RKO (cell line): ENCODE measurements at regions not wholly inside any gene's neighbourhood (a gene's known extent, or its start where the extent isn't known, plus 50 kb on each side); places are given as distances from the start of the nearest gene placed in this dataset.
"Not testable (repeated sequence)": the region's sequence is repeated elsewhere in the genome, so short reads cannot be mapped to it uniquely, and the experiment has no call there.

Source experiments
- DNase-seq: peaks from one replicate; pipeline ENCODE4 v3.0.0-alpha.2; 2016; ENCODE audit warnings: low spot score

DNA sequence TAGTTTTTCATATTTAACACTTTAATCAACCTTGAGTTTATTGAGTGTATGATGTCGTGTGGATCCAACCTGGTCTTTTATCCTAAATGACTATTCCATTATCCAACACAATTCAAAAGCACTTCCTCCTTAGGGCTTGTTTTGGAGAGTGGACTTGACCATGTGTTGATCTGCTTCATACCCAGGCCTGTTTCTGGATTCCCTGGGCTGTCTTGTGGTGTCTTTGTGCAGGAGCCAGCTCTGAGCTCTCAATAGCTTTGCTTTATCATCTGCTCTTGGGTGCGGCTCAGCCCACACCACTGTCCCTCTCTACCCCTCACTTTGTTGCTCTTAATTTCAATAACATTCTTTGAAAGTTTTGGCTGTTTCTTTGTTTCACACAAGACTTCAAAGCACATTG is 70.9 kb upstream of the CHST15 start:
- no peak for DNase-seq

- DNase-seq: no peak
These were observed 69.5 kb upstream of the CHST15 start for GRCh38 chr10:124162774-124163354.

- DNase-seq: no peak
These were observed 68.7 kb upstream of the CHST15 start for GRCh38 chr10:124162136-124162535.

DNA sequence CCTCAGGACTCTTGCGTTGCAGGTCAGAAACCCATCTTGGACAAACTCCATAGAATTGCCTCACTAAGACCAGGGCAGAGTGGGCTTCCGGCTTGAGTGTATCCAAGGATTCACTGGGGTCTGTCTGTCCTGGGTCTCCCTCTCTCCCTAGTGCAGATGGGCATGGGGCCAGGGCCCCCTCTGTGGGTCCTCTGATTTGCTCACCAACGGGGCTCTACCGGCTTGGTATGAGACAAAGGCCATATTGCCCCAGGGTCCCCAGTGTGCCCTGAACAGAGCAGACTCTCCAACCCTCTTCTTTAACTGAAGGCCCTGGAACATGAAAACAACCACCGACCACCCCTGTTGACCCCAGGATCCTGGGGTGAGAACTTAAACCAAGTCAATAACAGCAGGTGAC is 68.2 kb upstream of the CHST15 start:
- no peak for DNase-seq

DNA sequence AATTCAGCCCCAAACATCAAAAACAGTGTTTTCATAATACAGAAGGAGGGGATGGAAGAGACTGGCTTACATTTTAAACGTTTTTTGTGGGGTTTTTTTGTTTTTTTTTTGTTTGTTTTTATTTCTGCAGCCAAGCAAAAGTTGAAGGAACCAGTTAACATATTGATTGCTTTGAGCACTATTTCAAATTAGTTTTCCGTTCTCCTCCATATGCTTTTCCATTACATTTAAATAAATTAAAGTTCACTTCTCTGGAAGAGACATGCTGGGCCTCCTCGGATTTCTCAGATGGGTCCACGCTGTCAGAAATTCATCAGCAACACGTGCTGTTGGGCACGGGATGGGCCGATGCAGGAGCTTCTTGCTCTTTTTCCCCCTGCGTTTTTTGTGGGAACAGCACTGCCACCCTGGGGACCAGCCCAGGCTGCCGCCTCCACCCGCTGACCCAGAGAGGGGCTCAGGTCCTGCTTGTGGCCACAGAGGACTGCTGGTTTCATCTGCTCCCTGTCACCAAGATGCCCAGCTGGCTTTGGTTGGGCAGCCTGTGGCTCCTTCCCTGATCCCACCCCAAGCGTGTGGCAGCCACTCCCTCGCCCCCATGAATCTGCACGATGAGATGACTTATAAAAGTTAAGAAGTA is 67.7 kb upstream of the CHST15 start:
- no peak for DNase-seq

DNA sequence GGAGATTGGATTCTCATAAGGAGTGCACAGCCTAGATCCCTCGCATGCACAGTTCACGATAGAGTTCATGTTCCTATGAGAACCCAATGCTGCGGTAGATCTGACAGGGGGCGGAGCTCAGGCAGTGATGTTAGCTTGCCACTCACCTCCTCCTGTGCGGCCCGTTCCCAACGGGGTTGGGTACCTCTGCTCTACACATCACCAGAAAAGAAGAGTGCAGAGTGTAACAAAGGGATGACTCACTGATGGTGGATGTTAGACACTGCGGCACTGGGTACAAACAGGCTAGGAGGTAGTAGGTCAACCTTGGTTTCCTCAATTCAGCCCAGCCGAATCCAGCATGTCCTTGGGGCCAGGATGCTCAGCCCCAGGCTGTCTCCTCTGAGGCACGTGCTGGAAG is 66.8 kb upstream of the CHST15 start:
- DNase-seq: no peak

DNA sequence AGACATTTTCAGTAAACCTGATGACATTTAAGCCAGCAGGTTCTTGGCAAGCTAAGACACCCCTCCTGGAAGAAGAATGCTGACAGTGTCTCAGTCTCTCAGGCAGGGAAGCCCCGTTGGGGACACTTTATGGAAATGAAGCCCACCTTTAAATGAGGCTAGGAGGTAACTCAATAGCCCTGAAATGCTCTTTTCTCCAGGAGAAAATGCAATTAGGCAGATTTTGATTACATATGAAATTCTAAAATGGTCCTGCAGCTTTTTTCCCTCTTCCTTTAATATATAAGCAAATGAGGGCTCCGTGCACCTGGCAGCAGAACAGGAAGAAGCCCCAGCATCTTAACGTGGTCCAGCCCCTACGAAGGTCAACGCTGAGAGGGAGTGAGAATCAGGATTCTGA is 65.8 kb upstream of the CHST15 start:
- DNase-seq: no peak

GRCh38 chr10:124158592-124158991 is 65.2 kb upstream of the CHST15 start:
- no peak for DNase-seq

DNA sequence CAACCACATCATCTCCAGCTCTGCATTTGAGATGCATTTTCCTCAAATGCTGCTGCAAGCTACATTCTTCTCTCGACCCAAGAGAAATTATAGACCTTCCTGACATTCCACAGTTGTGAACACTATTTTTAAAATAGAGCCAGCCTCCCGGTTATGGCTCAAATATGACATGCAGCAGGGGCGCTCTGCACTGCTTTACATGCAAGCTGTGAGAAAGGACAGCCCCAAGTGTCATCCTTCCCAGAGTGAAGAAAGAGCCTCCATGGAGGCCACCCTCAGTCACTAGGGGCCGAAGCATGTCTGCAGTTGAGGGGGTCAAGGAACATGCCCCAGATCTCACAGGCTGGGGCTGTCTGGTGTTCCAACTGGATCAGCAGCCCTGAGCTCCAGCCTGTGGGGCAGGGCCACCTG is 63.9 kb upstream of the CHST15 start:
- no peak for DNase-seq

GRCh38 chr10:124156524-124157260 is 63.3 kb upstream of the CHST15 start:
- no peak for DNase-seq

DNA sequence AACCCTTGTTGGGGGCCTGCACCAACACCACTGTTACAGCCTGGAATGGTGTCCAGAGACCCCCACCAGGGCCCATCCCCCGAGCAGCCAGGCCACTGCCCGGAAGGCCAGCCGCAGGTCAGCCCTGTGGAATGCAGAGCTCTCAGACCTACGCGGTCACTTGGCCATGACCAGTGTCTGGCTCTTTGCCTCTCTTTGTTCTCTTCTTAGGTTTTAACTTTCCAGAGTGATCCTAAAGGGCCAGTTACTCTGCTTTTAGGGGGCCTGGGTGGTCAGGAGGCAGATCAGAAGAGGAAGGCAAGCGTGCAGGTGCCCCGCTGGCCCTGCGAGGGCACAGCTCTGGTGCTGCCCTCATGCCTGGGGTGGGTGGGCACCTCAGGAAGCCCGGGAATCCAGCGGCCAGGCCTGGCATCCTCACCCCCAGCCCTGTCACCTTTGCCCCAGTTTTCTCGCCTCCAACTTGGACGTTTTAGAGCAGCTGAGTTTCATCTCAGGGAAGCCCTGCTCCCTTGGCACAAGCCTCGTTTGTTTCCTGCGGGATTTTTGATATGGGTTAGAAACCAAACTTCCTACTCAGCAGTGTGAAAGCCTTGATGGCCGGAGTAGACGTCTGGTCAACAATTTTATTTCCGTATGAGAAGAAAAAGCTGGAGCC is 62.5 kb upstream of the CHST15 start:
- DNase-seq: no peak

DNA sequence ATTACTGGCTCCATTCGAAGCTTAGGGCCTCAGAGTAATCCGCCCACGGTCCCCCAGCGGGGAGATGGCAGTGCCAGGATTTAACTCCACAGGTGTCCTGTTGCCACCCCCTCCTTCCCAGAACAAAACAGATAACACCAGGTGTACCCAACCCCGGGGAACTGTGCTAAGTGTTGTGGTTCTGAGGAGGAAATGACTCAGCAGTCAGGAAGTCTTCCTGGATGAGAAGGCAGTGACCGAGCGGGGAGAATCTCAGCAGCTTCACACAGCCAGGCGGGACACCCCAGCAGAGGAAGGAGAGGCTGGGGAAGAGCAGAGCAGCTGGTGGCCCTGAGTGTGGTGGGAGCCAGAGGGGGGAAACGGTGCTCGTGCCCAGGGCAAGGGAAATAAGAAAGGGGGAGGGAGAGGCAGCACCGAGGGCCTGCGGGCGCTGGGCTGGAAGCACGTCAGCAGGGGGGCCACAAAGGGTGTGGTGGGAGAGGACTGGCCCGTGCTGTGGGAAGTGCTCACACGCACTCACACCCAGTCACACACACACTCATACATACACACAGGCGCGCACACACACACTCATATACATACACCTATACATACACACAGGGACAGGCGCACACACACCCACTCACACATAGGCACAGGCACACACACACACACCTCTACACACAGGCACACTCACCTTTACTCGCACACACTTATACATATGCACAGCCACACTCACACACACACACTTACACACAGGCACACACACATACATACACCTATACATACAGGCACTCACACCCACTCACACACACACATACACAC is 59.8 kb upstream of the CHST15 start:
- peak; percentile 97 for DNase-seq

- peak; percentile 76 for DNase-seq
These were observed 59.0 kb upstream of the CHST15 start for GRCh38 chr10:124152139-124153022.

- DNase-seq: no peak
These were observed 58.2 kb upstream of the CHST15 start for GRCh38 chr10:124151466-124152095.

- no peak for DNase-seq
These were observed 57.5 kb upstream of the CHST15 start for GRCh38 chr10:124150807-124151417.

- DNase-seq: no peak
These were observed 56.9 kb upstream of the CHST15 start for GRCh38 chr10:124150189-124150806.

- DNase-seq: no peak
These were observed 56.0 kb upstream of the CHST15 start for GRCh38 chr10:124149189-124150042.

GRCh38 chr10:124148509-124149188 is 55.3 kb upstream of the CHST15 start:
- not testable (repeated sequence) for DNase-seq
